HG03066 (cell line): ENCODE measurements at regions not wholly inside any gene's neighbourhood (a gene's known extent, or its start where the extent isn't known, plus 50 kb on each side); places are given as distances from the start of the nearest gene placed in this dataset.

Experiments used
- ATAC-seq: cut with Tn5 transposase; IDR thresholded peaks from one replicate; pipeline ENCODE4 v1.9.1; 2021; ENCODE audit warnings: low read depth; ENCODE audit not compliant: unreplicated experiment

- no peak for ATAC-seq
Observed at GRCh38 chr1:218573925-218574324, 228.8 kb downstream of the TGFB2 start.

GRCh38 chr1:218575079-218575478 is 229.9 kb downstream of the TGFB2 start:
- ATAC-seq = no peak

- ATAC-seq = no peak
Observed at GRCh38 chr1:218575856-218576255, 230.7 kb downstream of the TGFB2 start.

- no peak for ATAC-seq
Observed at GRCh38 chr1:218582646-218583045, 237.5 kb downstream of the TGFB2 start.

GRCh38 chr1:218584418-218585155 is 239.5 kb downstream of the TGFB2 start:
- ATAC-seq = no peak

- no peak for ATAC-seq
Observed at GRCh38 chr1:218585511-218586184, 240.5 kb downstream of the TGFB2 start.

- ATAC-seq = no peak
Observed at GRCh38 chr1:218587900-218588299, 242.8 kb downstream of the TGFB2 start.

GRCh38 chr1:218588540-218589172 is 243.5 kb downstream of the TGFB2 start:
- ATAC-seq = no peak

GRCh38 chr1:218589487-218589886 is 244.4 kb downstream of the TGFB2 start:
- ATAC-seq = no peak

GRCh38 chr1:218591966-218592365 is 246.8 kb downstream of the TGFB2 start:
- ATAC-seq = no peak

GRCh38 chr1:218592688-218593087 is 247.6 kb downstream of the TGFB2 start:
- ATAC-seq = no peak

GRCh38 chr1:218600968-218601367 is 255.8 kb downstream of the TGFB2 start:
- ATAC-seq = no peak

- ATAC-seq = no peak
Observed at GRCh38 chr1:218604217-218604616, 259.1 kb downstream of the TGFB2 start.

- ATAC-seq = no peak
Observed at GRCh38 chr1:218611916-218612585, 266.9 kb downstream of the TGFB2 start.

- no peak for ATAC-seq
Observed at GRCh38 chr1:218613105-218613504, 268.0 kb downstream of the TGFB2 start.

- no peak for ATAC-seq
Observed at GRCh38 chr1:218614031-218614430, 268.9 kb downstream of the TGFB2 start.

- no peak for ATAC-seq
Observed at GRCh38 chr1:218616681-218617080, 271.5 kb downstream of the TGFB2 start.

- no peak for ATAC-seq
Observed at GRCh38 chr1:218617986-218618385, 272.9 kb downstream of the TGFB2 start.

GRCh38 chr1:218620956-218621355 is 275.8 kb downstream of the TGFB2 start:
- no peak for ATAC-seq

- ATAC-seq = no peak
Observed at GRCh38 chr1:218624052-218624451, 278.9 kb downstream of the TGFB2 start.

GRCh38 chr1:218625393-218625792 is 280.3 kb downstream of the TGFB2 start:
- no peak for ATAC-seq
